ENCODE measurements at regions not wholly inside any gene's neighbourhood (a gene's known extent, or its start where the extent isn't known, plus 50 kb on each side); places are given as distances from the start of the nearest gene placed in this dataset.

DNA sequence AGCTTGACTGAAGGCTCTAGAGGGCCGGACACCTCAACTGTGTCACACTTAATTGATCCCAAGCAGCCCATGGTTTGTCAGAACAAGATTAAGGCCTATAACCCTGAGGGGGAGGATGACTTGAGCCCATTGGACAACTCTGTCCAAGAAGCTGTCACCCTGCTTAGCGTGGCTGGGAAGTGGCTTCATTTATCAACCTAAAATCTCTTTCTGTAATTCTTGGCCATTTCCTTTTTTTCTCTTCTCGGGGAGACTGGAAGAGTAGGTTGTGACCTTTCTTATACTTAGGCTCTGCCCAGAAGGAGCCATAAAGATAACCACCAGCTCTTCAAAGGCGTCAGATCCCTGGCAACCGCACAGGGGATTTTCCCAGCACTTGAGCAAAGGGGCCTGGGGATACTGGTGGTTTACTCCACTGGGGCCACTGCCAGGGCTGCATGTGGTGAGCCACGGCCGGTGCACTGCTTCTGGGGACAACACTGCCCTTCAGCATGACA is 265.5 kb downstream of the CYRIA start:
- TF ChIP-seq RAD21 (conservative IDR thresholded peaks at IDR 0.05) (no peak), POLR2AphosphoS5 (IDR thresholded peaks at IDR 0.05) (no peak), EP300 (conservative IDR thresholded peaks at IDR 0.05; ENCODE audit: poor library complexity, severe bottlenecking) (no peak)
- TF ChIP-seq, protein P1, sequence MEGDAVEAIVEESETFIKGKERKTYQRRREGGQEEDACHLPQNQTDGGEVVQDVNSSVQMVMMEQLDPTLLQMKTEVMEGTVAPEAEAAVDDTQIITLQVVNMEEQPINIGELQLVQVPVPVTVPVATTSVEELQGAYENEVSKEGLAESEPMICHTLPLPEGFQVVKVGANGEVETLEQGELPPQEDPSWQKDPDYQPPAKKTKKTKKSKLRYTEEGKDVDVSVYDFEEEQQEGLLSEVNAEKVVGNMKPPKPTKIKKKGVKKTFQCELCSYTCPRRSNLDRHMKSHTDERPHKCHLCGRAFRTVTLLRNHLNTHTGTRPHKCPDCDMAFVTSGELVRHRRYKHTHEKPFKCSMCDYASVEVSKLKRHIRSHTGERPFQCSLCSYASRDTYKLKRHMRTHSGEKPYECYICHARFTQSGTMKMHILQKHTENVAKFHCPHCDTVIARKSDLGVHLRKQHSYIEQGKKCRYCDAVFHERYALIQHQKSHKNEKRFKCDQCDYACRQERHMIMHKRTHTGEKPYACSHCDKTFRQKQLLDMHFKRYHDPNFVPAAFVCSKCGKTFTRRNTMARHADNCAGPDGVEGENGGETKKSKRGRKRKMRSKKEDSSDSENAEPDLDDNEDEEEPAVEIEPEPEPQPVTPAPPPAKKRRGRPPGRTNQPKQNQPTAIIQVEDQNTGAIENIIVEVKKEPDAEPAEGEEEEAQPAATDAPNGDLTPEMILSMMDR (IDR thresholded peaks at IDR 0.05; ENCODE audit: poor library complexity, severe bottlenecking): no peak
